ENCODE measurements at regions not wholly inside any gene's neighbourhood (a gene's known extent, or its start where the extent isn't known, plus 50 kb on each side); places are given as distances from the start of the nearest gene placed in this dataset.

DNA sequence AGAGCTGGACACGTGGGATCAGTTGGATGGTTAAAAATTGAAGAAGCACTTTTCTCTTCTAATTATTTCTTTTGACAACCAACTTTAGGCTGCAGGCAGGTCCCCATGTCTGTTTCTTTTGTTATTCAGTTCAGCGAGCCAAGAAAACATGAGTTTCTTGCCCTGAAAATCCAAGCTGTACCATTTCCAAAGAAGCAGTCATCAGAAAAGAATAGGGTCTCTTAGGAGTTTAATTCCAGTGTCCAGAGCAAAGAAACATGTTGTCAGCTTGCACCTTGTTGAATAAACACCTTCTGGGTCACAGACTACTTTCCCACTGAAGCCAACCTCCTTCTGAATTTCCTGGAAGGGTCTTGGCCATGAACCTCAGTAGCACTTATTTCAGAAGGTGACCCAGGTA is 170.5 kb upstream of the COPS8 start:
- Histone ChIP-seq H3K9me3 (replicated peaks; ENCODE audit: control insufficient read depth, insufficient read depth, low read depth, low read length) (no peaks in the 10 kb centered on the region), H3K36me3 (ENCODE audit: control insufficient read depth, insufficient read depth, low read length) (no peaks in the 10 kb centered on the region), H3K9ac (ENCODE audit: insufficient read depth in 1 of 2, low read depth in 2 of 2, low read length in 2 of 2) (no peak overlapping the region), H4K20me1 (replicated peaks; ENCODE audit: control insufficient read depth, insufficient read depth, low read length) (no peaks in the 10 kb centered on the region), H3K4me3 (no peak overlapping the region), H3K27me3 (ENCODE audit: control insufficient read depth in 2 of 2, insufficient read depth in 2 of 2, low read length in 2 of 2) (peaks cover 0 to 11% of the 10 kb centered on the region in 2 experiments; a peak in 2 of 5 replicates), H3K9me1 (ENCODE audit: control insufficient read depth, insufficient read depth, low read length) (no peaks in the 10 kb centered on the region), H3K27ac (ENCODE audit: extremely low read depth, low read depth, low read length) (no peak overlapping the region), H3K4me1 (replicated peaks in 1 of 2; ENCODE audit: control insufficient read depth in 2 of 2, insufficient read depth in 2 of 2, low read length in 2 of 2) (no peaks in the 10 kb centered on the region), H3K79me2 (ENCODE audit: control insufficient read depth, insufficient read depth, low read length) (no peaks in the 10 kb centered on the region), H3K4me2 (ENCODE audit: insufficient read depth, low read length) (no peak overlapping the region), H2AFZ (ENCODE audit: low read depth, low read length) (no peak overlapping the region)
- no TSS peak for BruUV-seq (replicated peaks)
- WGBS (ENCODE audit: insufficient coverage, low coverage, missing lambda C conversion rate), result 0% methylated on average over 2 of the region's 2 CpGs
- DNase-seq (ENCODE audit: extremely low read depth in 1 of 4, low spot score in 3 of 4), result no peak
- TF ChIP-seq SMAD4 (CRISPR knock-in tag; conservative IDR thresholded peaks at IDR 0.05) (no peak), UBTF (IDR thresholded peaks at IDR 0.05; ENCODE audit: borderline replicate concordance in 1 of 2, low read depth in 2 of 2, low read length in 2 of 2) (no peak), TBP (optimal IDR thresholded peaks at IDR 0.05; ENCODE audit: low read depth, low read length) (no peak), PHF21A (IDR thresholded peaks at IDR 0.05; ENCODE audit: borderline replicate concordance, low read depth) (no peak), HDAC3 (IDR thresholded peaks at IDR 0.05; ENCODE audit: borderline replicate concordance, partially characterized antibody) (no peak), RBBP5 (IDR thresholded peaks at IDR 0.05; ENCODE audit: borderline replicate concordance, insufficient read depth, low read length, poor library complexity, severe bottlenecking) (no peak), ZNF77 (CRISPR knock-in tag; IDR thresholded peaks at IDR 0.05) (no peak), NKRF (IDR thresholded peaks at IDR 0.05; ENCODE audit: borderline replicate concordance) (no peak), MEF2D (tag; conservative IDR thresholded peaks at IDR 0.05; ENCODE audit: low read depth) (no peak), NFE2L1 (tag; IDR thresholded peaks at IDR 0.05; ENCODE audit: borderline replicate concordance, low read depth) (no peak), ILK (tag; IDR thresholded peaks at IDR 0.05; ENCODE audit: borderline replicate concordance, low read depth) (no peak), MED1 (CRISPR knock-in tag; IDR thresholded peaks at IDR 0.05; ENCODE audit: borderline replicate concordance) (no peak)
- ChIA-PET POLR2A (no interaction called here), CTCF (ENCODE audit: low intra/inter-chr PET ratio) (no interaction called here)
- FAIRE-seq, result no peak
- in situ Hi-C loops (cut with MboI) (no loop called here), intact Hi-C loops (cut with micrococcal nuclease) (no loop called here)
- ATAC-seq, result no peak

Measured in K562 (cell line).